ENCODE measurements at regions not wholly inside any gene's neighbourhood (a gene's known extent, or its start where the extent isn't known, plus 50 kb on each side); places are given as distances from the start of the nearest gene placed in this dataset.

GRCh38 chr6:156454867-156455266, 322.3 kb upstream of the ARID1B start:
- Histone ChIP-seq H3K4me1 (no peaks in the 10 kb centered on the region), H3K27me3 (no peaks in the 10 kb centered on the region), H3K27ac (no peak overlapping the region), H3K36me3 (no peaks in the 10 kb centered on the region), H3K4me3 (no peak overlapping the region), H3K9me3 (no peaks in the 10 kb centered on the region)
- no peak for DNase-seq
- intact Hi-C loops (cut with DNase I) = no loop called here
- TF ChIP-seq, protein P1, sequence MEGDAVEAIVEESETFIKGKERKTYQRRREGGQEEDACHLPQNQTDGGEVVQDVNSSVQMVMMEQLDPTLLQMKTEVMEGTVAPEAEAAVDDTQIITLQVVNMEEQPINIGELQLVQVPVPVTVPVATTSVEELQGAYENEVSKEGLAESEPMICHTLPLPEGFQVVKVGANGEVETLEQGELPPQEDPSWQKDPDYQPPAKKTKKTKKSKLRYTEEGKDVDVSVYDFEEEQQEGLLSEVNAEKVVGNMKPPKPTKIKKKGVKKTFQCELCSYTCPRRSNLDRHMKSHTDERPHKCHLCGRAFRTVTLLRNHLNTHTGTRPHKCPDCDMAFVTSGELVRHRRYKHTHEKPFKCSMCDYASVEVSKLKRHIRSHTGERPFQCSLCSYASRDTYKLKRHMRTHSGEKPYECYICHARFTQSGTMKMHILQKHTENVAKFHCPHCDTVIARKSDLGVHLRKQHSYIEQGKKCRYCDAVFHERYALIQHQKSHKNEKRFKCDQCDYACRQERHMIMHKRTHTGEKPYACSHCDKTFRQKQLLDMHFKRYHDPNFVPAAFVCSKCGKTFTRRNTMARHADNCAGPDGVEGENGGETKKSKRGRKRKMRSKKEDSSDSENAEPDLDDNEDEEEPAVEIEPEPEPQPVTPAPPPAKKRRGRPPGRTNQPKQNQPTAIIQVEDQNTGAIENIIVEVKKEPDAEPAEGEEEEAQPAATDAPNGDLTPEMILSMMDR (IDR thresholded peaks at IDR 0.05) = no peak
- no peak for TF ChIP-seq POLR2A (IDR thresholded peaks at IDR 0.05)
- WGBS (ENCODE audit: insufficient coverage, low coverage, low lambda C conversion rate, missing lambda C conversion rate) = 58% methylated on average over 7 of the region's 8 CpGs
- ATAC-seq = no peak

GRCh38 chr6:156451726-156452125, 325.5 kb upstream of the ARID1B start:
- Histone ChIP-seq H3K36me3 (no peaks in the 10 kb centered on the region), H3K4me1 (no peaks in the 10 kb centered on the region), H3K27ac (no peak overlapping the region), H3K4me3 (no peak overlapping the region), H3K9me3 (peaks cover 0 to 2% (median 0%) of the 10 kb centered on the region in 4 donors), H3K27me3 (no peaks in the 10 kb centered on the region)
- intact Hi-C loops (cut with DNase I) = no loop called here
- DNase-seq = no peak
- ATAC-seq = no peak
- WGBS (ENCODE audit: insufficient coverage, low coverage, low lambda C conversion rate, missing lambda C conversion rate) = 73% methylated on average over 5 of the region's 5 CpGs
- no peak for TF ChIP-seq POLR2A (IDR thresholded peaks at IDR 0.05)
- TF ChIP-seq, protein P1 (IDR thresholded peaks at IDR 0.05) = no peak

DNA sequence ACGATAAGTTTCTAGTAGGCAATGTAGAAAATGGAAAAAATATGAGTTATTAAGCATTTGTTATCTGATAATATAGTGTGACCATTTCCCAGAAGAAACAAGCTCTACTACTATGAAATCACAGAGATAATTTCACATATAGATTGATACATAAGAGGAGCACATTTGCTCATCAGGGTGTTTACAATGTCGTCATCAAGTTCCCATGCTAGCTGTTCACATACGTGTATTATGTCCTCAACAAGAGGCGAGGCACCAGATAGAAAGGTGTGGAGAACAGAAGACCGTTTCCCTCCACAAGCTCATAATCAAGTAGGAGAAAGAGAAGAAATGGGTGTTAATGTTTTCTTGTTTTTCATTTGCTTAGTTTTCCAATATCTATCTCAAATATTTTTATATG, 326.1 kb upstream of the ARID1B start:
- WGBS (ENCODE audit: insufficient coverage, low coverage, low lambda C conversion rate, missing lambda C conversion rate) = 66% methylated on average over 5 of the region's 5 CpGs
- H3K27ac ChIP-seq = no peak overlapping the region
- H3K9me3 ChIP-seq = peaks cover 0 to 2% (median 0%) of the 10 kb centered on the region in 4 donors
- no peak overlapping the region for H3K4me3 ChIP-seq
- TF ChIP-seq, protein P1 (IDR thresholded peaks at IDR 0.05) = no peak
- TF ChIP-seq POLR2A (IDR thresholded peaks at IDR 0.05) = no peak
- H3K27me3 ChIP-seq = no peaks in the 10 kb centered on the region
- H3K4me1 ChIP-seq = no peaks in the 10 kb centered on the region
- DNase-seq = no peak
- no peak for ATAC-seq
- intact Hi-C loops (cut with DNase I) = no loop called here
- no peaks in the 10 kb centered on the region for H3K36me3 ChIP-seq

- DNase-seq = no peak
- H3K9me3 ChIP-seq = peaks cover 0 to 2% (median 0%) of the 10 kb centered on the region in 4 donors
- H3K4me3 ChIP-seq = no peak overlapping the region
- no peaks in the 10 kb centered on the region for H3K27me3 ChIP-seq
- intact Hi-C loops (cut with DNase I) = no loop called here
- ATAC-seq = no peak
- TF ChIP-seq, protein P1 (IDR thresholded peaks at IDR 0.05) = no peak
- no peak for TF ChIP-seq POLR2A (IDR thresholded peaks at IDR 0.05)
- H3K36me3 ChIP-seq = no peaks in the 10 kb centered on the region
- no peaks in the 10 kb centered on the region for H3K4me1 ChIP-seq
- H3K27ac ChIP-seq = no peak overlapping the region
Observed at GRCh38 chr6:156450421-156450820, 326.8 kb upstream of the ARID1B start.

DNA sequence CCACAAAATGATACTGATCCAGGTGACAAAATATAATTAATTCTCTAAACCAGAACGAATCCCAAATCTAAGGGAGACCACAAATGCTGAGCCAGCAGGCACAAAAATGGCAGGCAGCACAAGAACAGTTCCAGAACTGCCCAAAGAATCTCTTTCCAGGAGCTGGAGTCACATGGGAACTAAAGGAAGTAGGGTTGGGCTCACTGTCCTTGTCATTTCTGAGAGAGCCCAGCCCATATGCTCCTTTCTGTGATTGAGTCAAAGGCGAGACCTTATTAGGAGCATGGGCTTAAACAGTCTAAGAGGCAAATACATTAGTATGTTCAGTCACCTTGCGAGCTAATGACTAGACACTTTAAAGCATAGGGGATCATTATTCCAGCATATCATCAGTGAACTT, 327.6 kb upstream of the ARID1B start:
- Histone ChIP-seq H3K9me3 (peaks cover 0 to 2% (median 0%) of the 10 kb centered on the region in 4 donors), H3K36me3 (no peaks in the 10 kb centered on the region), H3K27me3 (no peaks in the 10 kb centered on the region), H3K4me3 (no peak overlapping the region), H3K4me1 (no peaks in the 10 kb centered on the region), H3K27ac (no peak overlapping the region)
- ATAC-seq (no peak), DNase-seq (no peak)
- 63% methylated on average over 2 of the region's 3 CpGs for WGBS (ENCODE audit: insufficient coverage, low coverage, low lambda C conversion rate, missing lambda C conversion rate)
- intact Hi-C loops (cut with DNase I) = no loop called here
- TF ChIP-seq POLR2A (IDR thresholded peaks at IDR 0.05) = no peak
- TF ChIP-seq, protein P1 (IDR thresholded peaks at IDR 0.05) = no peak
